MCF 10A (cell line): ENCODE measurements at regions not wholly inside any gene's neighbourhood (a gene's known extent, or its start where the extent isn't known, plus 50 kb on each side); places are given as distances from the start of the nearest gene placed in this dataset.

Experiments used
- BruUV-seq: library from RNA; stranded (reverse); fragments of 400-500 nt; replicated peaks from 2 replicates; lab custom pipeline; 2021; lab: Mats Ljungman, UMichigan
- CTCF ChIA-PET: fragments of 300-600 bp; sonication (Branson Sonifier 250); formaldehyde crosslinking; extraction: SDS; loops from one replicate; lab custom pipeline; 2021; ENCODE audit warnings: antibody characterized with exemption, inconsistent platforms; lab: Yijun Ruan, JAX
- POLR2A ChIA-PET: fragments of 300-600, 350-650 bp; sonication (Branson Sonifier 250); formaldehyde crosslinking; extraction: SDS; loops from one replicate; lab custom pipeline; 2020; ENCODE audit warnings: antibody characterized with exemption, inconsistent platforms; lab: Yijun Ruan, JAX
- DNase-seq: peaks from one replicate; pipeline ENCODE4 v3.0.0-alpha.2; 2018; ENCODE audit not compliant: unreplicated experiment
- H3K27ac Mint-ChIP-seq: one replicate; pipeline ENCODE4 v1.8.0; 2022; ENCODE audit warnings: mild to moderate bottlenecking, low read depth, mixed read lengths; ENCODE audit not compliant: unreplicated experiment
- H3K27me3 Mint-ChIP-seq: one replicate; pipeline ENCODE4 v1.8.0; 2022; ENCODE audit warnings: mixed read lengths; ENCODE audit not compliant: insufficient read depth, unreplicated experiment
- H3K36me3 Mint-ChIP-seq: one replicate; pipeline ENCODE4 v1.8.0; 2022; ENCODE audit warnings: mild to moderate bottlenecking, moderate library complexity, mixed read lengths; ENCODE audit not compliant: insufficient read depth, unreplicated experiment
- H3K4me1 Mint-ChIP-seq: one replicate; pipeline ENCODE4 v1.8.0; 2022; ENCODE audit warnings: mixed read lengths; ENCODE audit not compliant: insufficient read depth, unreplicated experiment
- H3K4me3 Mint-ChIP-seq: one replicate; pipeline ENCODE4 v1.8.0; 2022; ENCODE audit warnings: mild to moderate bottlenecking, moderate library complexity, mixed read lengths; ENCODE audit not compliant: unreplicated experiment
- H3K9me3 Mint-ChIP-seq: one replicate; pipeline ENCODE4 v1.8.0; 2022; ENCODE audit warnings: mixed read lengths; ENCODE audit not compliant: unreplicated experiment
- intact Hi-C: fragments of 100-400 bp; cut with micrococcal nuclease; formaldehyde crosslinking; loops from 2 replicates; pipeline ENCODE4 v1.14.1; 2022
- TF ChIP-seq, protein P1 (sequence below): fragments of 200-600 bp; IDR thresholded peaks from one replicate; pipeline ENCODE4 v1.8.0; 2022; ENCODE audit warnings: antibody characterized with exemption, mild to moderate bottlenecking; ENCODE audit not compliant: unreplicated experiment

DNA sequence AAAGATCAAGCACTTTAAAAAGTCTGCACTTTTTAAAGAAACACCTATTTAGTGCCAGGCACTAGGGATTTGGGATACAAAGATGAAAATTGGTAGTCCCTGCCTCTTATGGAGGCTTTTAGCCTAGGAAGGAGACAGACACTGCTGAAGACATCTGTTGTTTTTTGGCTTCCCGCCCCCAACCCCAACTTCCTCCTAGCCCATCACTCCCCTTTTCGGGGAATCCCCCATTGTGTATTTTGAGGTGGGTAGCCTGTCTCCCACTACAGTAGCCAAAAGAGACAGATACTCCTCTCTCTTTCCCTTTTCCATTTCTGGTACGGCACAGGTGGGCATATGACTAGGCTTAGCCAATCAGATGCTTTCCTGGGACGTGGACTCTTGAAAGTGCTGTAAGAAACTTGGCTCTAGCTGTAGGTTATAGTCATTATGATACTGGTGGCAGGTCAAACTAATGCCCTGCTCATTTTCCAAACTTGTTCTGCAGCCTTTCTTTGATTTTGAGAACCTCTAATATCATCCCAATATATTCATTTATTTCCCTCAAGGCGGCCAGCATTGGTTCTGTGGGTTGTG lies 194.6 kb upstream of the RBPJ start:
- intact Hi-C loops, result no loop called here
- H3K9me3 Mint-ChIP-seq, result no peaks in the 10 kb centered on the region
- H3K36me3 Mint-ChIP-seq, result no peaks in the 10 kb centered on the region
- POLR2A ChIA-PET, result interaction anchor here (0.6 to 3.6 kb wide), 5 partner anchors 9 to 194 kb away, joined by 3 to 49 read pairs (median 14); partner anchors contain the start of gene RBPJ
- H3K27me3 Mint-ChIP-seq, result no peaks in the 10 kb centered on the region
- TF ChIP-seq, protein P1, sequence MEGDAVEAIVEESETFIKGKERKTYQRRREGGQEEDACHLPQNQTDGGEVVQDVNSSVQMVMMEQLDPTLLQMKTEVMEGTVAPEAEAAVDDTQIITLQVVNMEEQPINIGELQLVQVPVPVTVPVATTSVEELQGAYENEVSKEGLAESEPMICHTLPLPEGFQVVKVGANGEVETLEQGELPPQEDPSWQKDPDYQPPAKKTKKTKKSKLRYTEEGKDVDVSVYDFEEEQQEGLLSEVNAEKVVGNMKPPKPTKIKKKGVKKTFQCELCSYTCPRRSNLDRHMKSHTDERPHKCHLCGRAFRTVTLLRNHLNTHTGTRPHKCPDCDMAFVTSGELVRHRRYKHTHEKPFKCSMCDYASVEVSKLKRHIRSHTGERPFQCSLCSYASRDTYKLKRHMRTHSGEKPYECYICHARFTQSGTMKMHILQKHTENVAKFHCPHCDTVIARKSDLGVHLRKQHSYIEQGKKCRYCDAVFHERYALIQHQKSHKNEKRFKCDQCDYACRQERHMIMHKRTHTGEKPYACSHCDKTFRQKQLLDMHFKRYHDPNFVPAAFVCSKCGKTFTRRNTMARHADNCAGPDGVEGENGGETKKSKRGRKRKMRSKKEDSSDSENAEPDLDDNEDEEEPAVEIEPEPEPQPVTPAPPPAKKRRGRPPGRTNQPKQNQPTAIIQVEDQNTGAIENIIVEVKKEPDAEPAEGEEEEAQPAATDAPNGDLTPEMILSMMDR, result no peak
- CTCF ChIA-PET, result interaction anchor here (0.9 to 4.3 kb wide), 9 partner anchors 19 to 204 kb away, joined by 3 to 38 read pairs (median 7); partner anchors contain the start of gene RBPJ
- no peak overlapping the region for H3K4me3 Mint-ChIP-seq
- BruUV-seq, result no TSS peak
- peaks cover 21% of the 10 kb centered on the region for H3K4me1 Mint-ChIP-seq
- no peak overlapping the region for H3K27ac Mint-ChIP-seq
- DNase-seq, result no peak

DNA sequence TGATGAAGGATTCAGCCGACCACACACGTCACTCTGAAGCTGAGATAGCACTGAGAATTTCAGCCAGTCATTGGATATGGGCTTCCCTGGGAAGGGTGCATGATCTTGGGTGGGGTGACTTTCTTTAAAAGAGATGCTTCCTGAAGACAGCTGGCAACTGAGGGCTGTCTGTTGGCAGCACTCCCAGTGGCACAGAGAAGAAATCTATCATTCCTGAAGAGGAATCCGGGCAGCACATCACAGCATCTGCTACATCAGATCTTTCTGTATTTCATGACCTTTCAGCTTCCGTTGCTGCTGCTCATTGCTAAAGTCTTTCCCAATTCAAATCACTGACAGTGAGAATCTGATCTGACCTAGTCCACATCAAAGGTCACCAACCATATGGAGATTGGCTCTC lies 193.8 kb upstream of the RBPJ start:
- ChIA-PET POLR2A (interaction anchor here (0.6 to 3.6 kb wide), 16 partner anchors 10 to 201 kb away, joined by 3 to 49 read pairs (median 4); partner anchors contain the start of gene RBPJ), CTCF (interaction anchor here (0.5 to 4.3 kb wide), 15 partner anchors 19 to 320 kb away, joined by 3 to 38 read pairs (median 7); partner anchors contain the start of gene RBPJ)
- intact Hi-C loops, result no loop called here
- Mint-ChIP-seq H3K27ac (peak overlapping the region; percentile 80), H3K4me1 (peaks cover 21% of the 10 kb centered on the region), H3K36me3 (no peaks in the 10 kb centered on the region), H3K4me3 (no peak overlapping the region), H3K9me3 (no peaks in the 10 kb centered on the region), H3K27me3 (no peaks in the 10 kb centered on the region)
- TF ChIP-seq, protein P1, result no peak
- BruUV-seq, result no TSS peak
- DNase-seq, result no peak

DNA sequence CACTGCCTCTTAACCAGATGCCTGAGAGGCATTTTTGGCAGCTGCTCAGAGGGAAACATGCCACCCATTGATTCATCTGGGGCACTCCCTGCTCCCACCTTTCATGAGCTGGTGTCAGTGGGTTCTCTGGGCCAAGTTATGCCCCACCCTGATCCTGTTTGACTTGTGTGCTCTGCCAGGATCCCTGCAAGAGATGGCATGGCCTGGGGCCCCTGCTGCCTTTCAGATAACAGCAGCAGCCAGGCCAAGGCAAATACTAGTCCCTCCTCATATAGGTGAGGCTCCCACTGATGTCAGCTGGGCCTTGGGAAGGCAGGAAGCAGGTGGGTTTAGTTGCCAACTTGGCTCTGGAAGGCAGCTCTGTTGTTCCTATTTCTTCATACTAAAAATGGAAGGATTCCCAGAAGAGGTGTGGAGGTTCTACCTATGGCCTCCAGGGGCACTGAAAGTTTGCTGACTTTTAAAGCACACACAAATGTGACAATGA lies 192.9 kb upstream of the RBPJ start:
- POLR2A ChIA-PET, result interaction anchor here (0.6 to 3.6 kb wide), 25 partner anchors 7 to 262 kb away, joined by 3 to 49 read pairs (median 4); partner anchors contain the start of gene RBPJ
- CTCF ChIA-PET, result interaction anchor here (0.6 to 4.3 kb wide), 26 partner anchors 9 to 283 kb away, joined by 3 to 38 read pairs (median 4); partner anchors contain the start of gene RBPJ
- Mint-ChIP-seq H3K27me3 (no peaks in the 10 kb centered on the region), H3K9me3 (no peaks in the 10 kb centered on the region), H3K4me3 (no peak overlapping the region), H3K27ac (peak overlapping the region; percentile 80), H3K36me3 (no peaks in the 10 kb centered on the region), H3K4me1 (peaks cover 21% of the 10 kb centered on the region)
- TF ChIP-seq, protein P1, result no peak
- intact Hi-C loops, result loop anchor here (1.0 to 2.0 kb wide), 2 partner anchors 107 to 191 kb away; no protein-coding TSS in a partner anchor
- DNase-seq, result peak; percentile 98
- BruUV-seq, result no TSS peak

DNA sequence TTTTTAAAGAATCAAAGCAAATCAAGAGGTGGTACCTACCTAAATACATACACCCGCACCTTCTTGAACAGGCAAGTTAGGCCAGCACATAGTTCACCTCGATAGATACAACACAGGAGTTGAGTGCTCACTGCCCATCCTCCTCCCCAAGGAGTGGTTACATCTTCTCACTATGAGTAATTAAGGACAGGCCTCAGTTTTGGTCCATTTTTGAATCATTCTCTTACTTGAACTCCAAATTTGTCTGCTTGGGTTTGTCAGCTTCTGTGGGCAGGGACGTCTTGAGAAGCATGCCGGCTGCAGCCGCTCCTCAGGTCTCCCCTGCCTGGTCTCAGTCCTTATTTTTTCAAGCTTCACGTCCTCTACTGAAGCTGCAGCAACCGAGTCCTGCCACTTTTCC lies 190.6 kb upstream of the RBPJ start:
- no peak overlapping the region for H3K27ac Mint-ChIP-seq
- intact Hi-C loops, result no loop called here
- ChIA-PET CTCF (interaction anchor here (0.6 to 1.4 kb wide), 5 partner anchors 15 to 779 kb away, joined by 3 to 7 read pairs (median 3); no protein-coding TSS in a partner anchor), POLR2A (no interaction called here)
- H3K36me3 Mint-ChIP-seq, result no peaks in the 10 kb centered on the region
- no peak overlapping the region for H3K4me3 Mint-ChIP-seq
- H3K27me3 Mint-ChIP-seq, result no peaks in the 10 kb centered on the region
- no peaks in the 10 kb centered on the region for H3K9me3 Mint-ChIP-seq
- no peak for DNase-seq
- peaks cover 21% of the 10 kb centered on the region for H3K4me1 Mint-ChIP-seq
- BruUV-seq, result no TSS peak
- TF ChIP-seq, protein P1, result no peak
